Adipocyte (in vitro differentiated cells): ENCODE measurements at regions not wholly inside any gene's neighbourhood (a gene's known extent, or its start where the extent isn't known, plus 50 kb on each side); places are given as distances from the start of the nearest gene placed in this dataset.

Experiments
- DNase-seq: peaks from one replicate; pipeline ENCODE4 v3.0.0-alpha.2; 2015; ENCODE audit warnings: low read depth
- H3K27me3 ChIP-seq: replicated peaks from 2 replicates; pipeline ENCODE4 v1.7.0; 2013; ENCODE audit warnings: mild to moderate bottlenecking, low read length, moderate library complexity; ENCODE audit not compliant: control insufficient read depth, insufficient read depth
- H3K36me3 ChIP-seq: 2 replicates; pipeline ENCODE4 v1.7.0; 2013; ENCODE audit warnings: low read length, mild to moderate bottlenecking, moderate library complexity; ENCODE audit not compliant: control insufficient read depth, insufficient read depth, severe bottlenecking
- H3K4me1 ChIP-seq: 2 replicates; pipeline ENCODE4 v1.7.0; 2013; ENCODE audit warnings: mild to moderate bottlenecking, low read length, moderate library complexity; ENCODE audit not compliant: control insufficient read depth, insufficient read depth
- H3K4me3 ChIP-seq: 2 replicates; pipeline ENCODE4 v1.7.0; 2013; ENCODE audit warnings: mild to moderate bottlenecking, low read length, moderate library complexity
- H3K9ac ChIP-seq: 2 replicates; pipeline ENCODE4 v1.7.0; 2013; ENCODE audit warnings: mild to moderate bottlenecking, low read length, moderate library complexity
- H3K9me3 ChIP-seq: 2 replicates; pipeline ENCODE4 v1.7.0; 2013; ENCODE audit warnings: mild to moderate bottlenecking, low read length, moderate library complexity; ENCODE audit not compliant: control insufficient read depth

DNA sequence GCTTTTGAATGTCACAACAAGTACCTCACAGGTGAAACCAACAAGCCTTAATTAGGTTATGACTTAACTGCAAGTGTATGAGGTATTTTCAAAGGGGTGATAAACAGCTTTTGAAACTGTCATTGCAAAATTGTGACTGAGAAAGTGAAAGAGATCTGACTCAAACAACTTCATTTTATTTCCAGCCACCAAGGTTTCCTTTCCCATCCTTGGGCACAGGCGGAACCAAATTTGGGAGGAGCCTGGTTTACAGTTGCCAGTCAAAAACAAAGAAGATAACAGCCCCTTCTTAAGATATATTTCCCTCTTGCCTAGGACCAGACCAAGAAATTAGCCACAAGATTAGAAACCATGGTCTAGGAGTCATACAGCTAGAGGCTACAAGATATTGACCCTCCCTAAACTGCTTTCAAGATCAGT lies 417.1 kb downstream of the CSNK1G3 start:
- no peak for DNase-seq
- H3K9ac ChIP-seq = no peak overlapping the region
- H3K4me3 ChIP-seq = no peak overlapping the region
- no peaks in the 10 kb centered on the region for H3K36me3 ChIP-seq
- no peaks in the 10 kb centered on the region for H3K4me1 ChIP-seq
- H3K9me3 ChIP-seq = no peaks in the 10 kb centered on the region
- no peaks in the 10 kb centered on the region for H3K27me3 ChIP-seq

DNA sequence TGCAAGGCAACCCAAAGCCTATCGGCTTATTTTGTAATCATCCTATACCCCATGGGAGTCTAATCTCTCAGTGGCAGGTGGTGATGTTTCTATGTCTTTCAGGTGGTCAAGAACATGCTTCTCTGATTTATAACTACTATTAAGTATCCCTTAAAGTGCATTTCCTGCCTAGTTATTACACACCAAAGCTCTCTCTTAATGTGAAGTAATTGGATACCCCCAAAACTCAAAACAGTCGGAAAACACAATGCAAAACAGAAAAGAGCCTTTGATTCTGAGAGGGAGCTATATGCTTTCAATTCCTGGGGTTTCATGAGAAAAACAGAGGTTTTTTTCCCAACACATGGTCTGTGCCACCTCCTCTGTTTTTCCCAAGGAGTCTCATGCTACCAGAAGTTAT lies 416.4 kb downstream of the CSNK1G3 start:
- no peaks in the 10 kb centered on the region for H3K36me3 ChIP-seq
- no peak for DNase-seq
- H3K4me3 ChIP-seq = no peak overlapping the region
- H3K9ac ChIP-seq = no peak overlapping the region
- H3K9me3 ChIP-seq = no peaks in the 10 kb centered on the region
- H3K4me1 ChIP-seq = no peaks in the 10 kb centered on the region
- no peaks in the 10 kb centered on the region for H3K27me3 ChIP-seq

GRCh38 chr5:123921193-123921592 lies 409.2 kb downstream of the CSNK1G3 start:
- Histone ChIP-seq H3K27me3 (no peaks in the 10 kb centered on the region), H3K4me3 (no peak overlapping the region), H3K36me3 (no peaks in the 10 kb centered on the region), H3K9me3 (peaks cover 10% of the 10 kb centered on the region), H3K9ac (no peak overlapping the region), H3K4me1 (peaks cover 8% of the 10 kb centered on the region)
- DNase-seq = no peak

DNA sequence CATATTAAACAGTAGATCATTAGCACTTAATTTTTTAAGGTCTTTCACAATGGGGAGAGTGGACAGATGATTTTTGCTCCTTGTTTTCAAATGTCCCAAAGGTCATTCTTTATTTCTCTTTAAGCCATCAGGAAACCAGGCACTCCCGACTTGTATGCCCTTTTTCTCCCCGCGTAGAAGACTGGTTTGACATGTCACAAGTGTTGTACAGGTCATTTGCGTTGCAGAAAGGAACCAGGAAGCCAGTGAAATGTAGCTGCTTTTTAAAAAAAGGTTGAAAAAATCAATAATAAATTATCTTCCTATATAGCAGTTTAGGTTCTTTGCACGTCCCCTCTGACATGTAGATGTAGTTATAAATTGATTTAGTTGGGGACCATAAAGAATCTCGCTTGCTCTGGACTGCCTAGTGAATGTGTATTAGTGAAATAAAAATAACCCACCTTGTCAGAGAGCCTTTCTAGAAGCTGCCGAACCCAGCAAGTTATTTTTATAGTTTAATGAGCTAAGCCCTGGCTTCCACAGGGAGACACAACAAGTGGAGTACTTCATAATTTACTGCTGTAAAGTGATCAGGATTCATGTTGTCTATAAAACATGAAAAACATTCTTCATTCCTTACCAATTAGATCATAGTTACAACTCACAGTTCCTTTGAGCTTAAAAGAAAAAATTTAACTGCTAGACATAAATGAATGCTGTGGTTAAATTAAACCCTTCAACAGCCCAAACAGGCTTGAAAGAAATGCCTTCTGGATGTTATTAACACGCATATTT lies 404.6 kb downstream of the CSNK1G3 start:
- H3K9me3 ChIP-seq = peaks cover 17% of the 10 kb centered on the region
- no peaks in the 10 kb centered on the region for H3K27me3 ChIP-seq
- H3K9ac ChIP-seq = no peak overlapping the region
- H3K36me3 ChIP-seq = no peaks in the 10 kb centered on the region
- H3K4me3 ChIP-seq = peak overlapping the region; percentile 8
- peaks cover 12% of the 10 kb centered on the region for H3K4me1 ChIP-seq
- peak; percentile 73 for DNase-seq

DNA sequence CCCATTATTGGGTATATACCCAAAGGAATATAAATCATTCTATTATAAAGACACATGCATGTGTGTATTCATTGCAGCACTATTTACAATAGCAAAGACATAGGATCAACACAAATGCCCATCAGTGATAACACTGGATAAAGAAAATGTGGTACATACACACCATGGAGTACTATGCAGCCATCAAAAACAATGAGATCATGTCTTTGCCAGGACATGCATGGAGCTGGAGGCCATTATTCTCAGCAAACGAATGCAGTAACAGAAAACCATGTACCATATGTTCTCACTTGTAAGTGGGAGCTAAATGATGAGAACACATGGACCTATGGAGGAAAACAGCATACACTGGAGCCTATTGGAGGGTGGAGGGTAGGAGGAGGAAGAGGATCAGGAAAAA lies 402.4 kb downstream of the CSNK1G3 start:
- H3K36me3 ChIP-seq = no peaks in the 10 kb centered on the region
- peaks cover 12% of the 10 kb centered on the region for H3K4me1 ChIP-seq
- no peak overlapping the region for H3K4me3 ChIP-seq
- DNase-seq = no peak
- no peak overlapping the region for H3K9ac ChIP-seq
- H3K9me3 ChIP-seq = peaks cover 8% of the 10 kb centered on the region
- no peaks in the 10 kb centered on the region for H3K27me3 ChIP-seq

DNA sequence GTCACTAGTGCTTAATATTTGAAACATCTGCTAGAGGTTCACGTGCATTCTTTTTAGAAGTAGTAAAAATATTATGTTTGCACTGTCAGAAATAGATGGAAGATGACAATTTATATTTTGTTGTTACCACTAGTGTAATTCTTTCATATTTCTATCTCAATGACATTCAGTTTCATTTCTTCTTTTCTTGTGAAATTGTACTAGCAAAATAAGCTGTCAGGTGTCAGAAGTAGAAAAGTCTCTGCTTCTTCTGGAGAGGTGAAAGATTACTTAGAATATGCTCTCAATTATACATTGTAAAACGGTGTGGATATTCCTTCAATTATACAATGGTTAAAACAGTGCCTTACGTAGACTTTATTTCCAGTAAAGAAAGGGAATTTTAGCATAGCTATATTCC lies 395.4 kb downstream of the CSNK1G3 start:
- no peak overlapping the region for H3K9ac ChIP-seq
- H3K36me3 ChIP-seq = no peaks in the 10 kb centered on the region
- H3K9me3 ChIP-seq = no peaks in the 10 kb centered on the region
- H3K4me1 ChIP-seq = no peaks in the 10 kb centered on the region
- no peak for DNase-seq
- no peak overlapping the region for H3K4me3 ChIP-seq
- H3K27me3 ChIP-seq = no peaks in the 10 kb centered on the region

GRCh38 chr5:123906698-123907295 lies 394.8 kb downstream of the CSNK1G3 start:
- Histone ChIP-seq H3K9me3 (no peaks in the 10 kb centered on the region), H3K4me1 (no peaks in the 10 kb centered on the region), H3K9ac (no peak overlapping the region), H3K27me3 (no peaks in the 10 kb centered on the region), H3K4me3 (no peak overlapping the region), H3K36me3 (no peaks in the 10 kb centered on the region)
- DNase-seq = no peak

- Histone ChIP-seq H3K27me3 (no peaks in the 10 kb centered on the region), H3K36me3 (no peaks in the 10 kb centered on the region), H3K4me3 (no peak overlapping the region), H3K4me1 (peaks cover 13% of the 10 kb centered on the region), H3K9ac (no peak overlapping the region), H3K9me3 (peaks cover 5% of the 10 kb centered on the region)
- no peak for DNase-seq
Measured at GRCh38 chr5:123885081-123885480, 373.1 kb downstream of the CSNK1G3 start.

DNA sequence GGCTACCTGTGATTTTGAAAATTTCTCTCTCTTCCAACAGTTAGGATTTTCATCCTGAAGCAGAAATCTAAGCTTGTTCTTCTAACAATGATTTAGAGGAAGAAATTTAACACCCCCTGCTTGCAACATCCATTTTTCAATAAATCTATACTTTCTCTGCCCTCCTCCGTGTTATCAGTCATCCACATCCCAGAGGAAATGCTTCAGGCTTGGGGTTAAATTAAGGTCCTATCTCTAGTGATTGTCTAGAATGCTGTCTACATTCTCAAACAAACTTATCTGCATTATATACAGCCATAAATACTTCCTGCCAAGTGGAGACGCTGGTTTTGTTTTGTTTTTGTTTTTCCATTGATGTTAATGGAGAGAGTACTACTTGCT lies 371.0 kb downstream of the CSNK1G3 start:
- DNase-seq = peak; percentile 45
- Histone ChIP-seq H3K4me1 (peaks cover 13% of the 10 kb centered on the region), H3K9ac (no peak overlapping the region), H3K4me3 (no peak overlapping the region), H3K36me3 (no peaks in the 10 kb centered on the region), H3K9me3 (peaks cover 5% of the 10 kb centered on the region), H3K27me3 (no peaks in the 10 kb centered on the region)

- Histone ChIP-seq H3K9ac (no peak overlapping the region), H3K27me3 (no peaks in the 10 kb centered on the region), H3K9me3 (peaks cover 2% of the 10 kb centered on the region), H3K4me1 (peaks cover 13% of the 10 kb centered on the region), H3K4me3 (no peak overlapping the region), H3K36me3 (no peaks in the 10 kb centered on the region)
- no peak for DNase-seq
Measured at GRCh38 chr5:123882319-123882964, 370.5 kb downstream of the CSNK1G3 start.

- Histone ChIP-seq H3K4me3 (no peak overlapping the region), H3K4me1 (peaks cover 13% of the 10 kb centered on the region), H3K36me3 (no peaks in the 10 kb centered on the region), H3K9ac (no peak overlapping the region), H3K27me3 (no peaks in the 10 kb centered on the region), H3K9me3 (no peaks in the 10 kb centered on the region)
- peak; percentile 52 for DNase-seq
Measured at GRCh38 chr5:123881759-123882244, 369.8 kb downstream of the CSNK1G3 start.
